Smooth muscle cell (in vitro differentiated cells): ENCODE measurements at regions not wholly inside any gene's neighbourhood (a gene's known extent, or its start where the extent isn't known, plus 50 kb on each side); places are given as distances from the start of the nearest gene placed in this dataset.

Experiments
- DNase-seq: peaks from one replicate; lab custom pipeline; 2025; ENCODE audit not compliant: unreplicated experiment; lab: John Stamatoyannopoulos, UW
- H2AFZ ChIP-seq: fragments of 200-600 bp; sonication (generic); 2 replicates; pipeline ENCODE4 v1.6.0; 2016; ENCODE audit warnings: antibody characterized with exemption, low read depth, mild to moderate bottlenecking
- H3F3A ChIP-seq: fragments of 200-600 bp; sonication (generic); 2 replicates; pipeline ENCODE4 v1.6.0; 2017; ENCODE audit warnings: antibody characterized with exemption, low read depth
- H3K27ac ChIP-seq: fragments of 200-600 bp; sonication (generic); 2 replicates; pipeline ENCODE4 v1.5.1; 2016; ENCODE audit warnings: low read depth, mild to moderate bottlenecking
- H3K27me3 ChIP-seq: fragments of 200-600 bp; sonication (generic); 2 replicates; pipeline ENCODE4 v1.6.1; 2016; ENCODE audit warnings: low read depth, mild to moderate bottlenecking
- H3K36me3 ChIP-seq: fragments of 200-600 bp; sonication (generic); 2 replicates; pipeline ENCODE4 v1.5.1; 2016; ENCODE audit warnings: low read depth
- H3K4me1 ChIP-seq: fragments of 200-600 bp; sonication (generic); 2 replicates; pipeline ENCODE4 v1.5.1; 2016; ENCODE audit warnings: low read depth
- H3K4me2 ChIP-seq: fragments of 200-600 bp; sonication (generic); 2 replicates; pipeline ENCODE4 v1.6.0; 2016; ENCODE audit warnings: mild to moderate bottlenecking
- H3K4me3 ChIP-seq: fragments of 200-600 bp; sonication (generic); 2 replicates; pipeline ENCODE4 v1.5.1; 2016; ENCODE audit warnings: mild to moderate bottlenecking
- H3K79me2 ChIP-seq: fragments of 200-600 bp; sonication (generic); 2 replicates; pipeline ENCODE4 v1.6.0; 2016; ENCODE audit warnings: low read depth, mild to moderate bottlenecking
- H3K9ac ChIP-seq: fragments of 200-600 bp; sonication (generic); 2 replicates; pipeline ENCODE4 v1.6.0; 2016; ENCODE audit warnings: low read depth
- H3K9me3 ChIP-seq: fragments of 200-600 bp; sonication (generic); replicated peaks from 2 replicates; pipeline ENCODE4 v1.5.1; 2016; ENCODE audit warnings: low read depth
- H4K20me1 ChIP-seq: fragments of 200-600 bp; sonication (generic); 2 replicates; pipeline ENCODE4 v1.6.0; 2016; ENCODE audit warnings: low read depth
- CTCF ChIP-seq: fragments of 200-600 bp; sonication (generic); IDR thresholded peaks from 2 replicates; pipeline ENCODE4 v1.5.1; 2017; ENCODE audit warnings: borderline replicate concordance, mild to moderate bottlenecking, antibody characterized with exemption; ENCODE audit not compliant: insufficient read depth, poor library complexity, severe bottlenecking
- WGBS: methylation state at CpG from one replicate; pipeline ENCODE4 v1.1.7; 2016; ENCODE audit warnings: low lambda C conversion rate; 5-methylcytosine and 5-hydroxymethylcytosine counted together

- no peaks in the 10 kb centered on the region for H3K27me3 ChIP-seq
- no peaks in the 10 kb centered on the region for H3K36me3 ChIP-seq
- no peak overlapping the region for H3K4me2 ChIP-seq
- no peak overlapping the region for H3K4me3 ChIP-seq
- no peak overlapping the region for H2AFZ ChIP-seq
- no peaks in the 10 kb centered on the region for H3K4me1 ChIP-seq
- no peaks in the 10 kb centered on the region for H3F3A ChIP-seq
- WGBS: 75% methylated on average over 8 of the region's 8 CpGs
- H3K9me3 ChIP-seq: no peaks in the 10 kb centered on the region
- DNase-seq: no peak
- H3K9ac ChIP-seq: no peak overlapping the region
- no peak for TF ChIP-seq CTCF
- H3K79me2 ChIP-seq: no peaks in the 10 kb centered on the region
- H4K20me1 ChIP-seq: no peaks in the 10 kb centered on the region
- no peak overlapping the region for H3K27ac ChIP-seq
Observed at GRCh38 chr6:126963077-126963809, 155.2 kb upstream of the RSPO3 start.

DNA sequence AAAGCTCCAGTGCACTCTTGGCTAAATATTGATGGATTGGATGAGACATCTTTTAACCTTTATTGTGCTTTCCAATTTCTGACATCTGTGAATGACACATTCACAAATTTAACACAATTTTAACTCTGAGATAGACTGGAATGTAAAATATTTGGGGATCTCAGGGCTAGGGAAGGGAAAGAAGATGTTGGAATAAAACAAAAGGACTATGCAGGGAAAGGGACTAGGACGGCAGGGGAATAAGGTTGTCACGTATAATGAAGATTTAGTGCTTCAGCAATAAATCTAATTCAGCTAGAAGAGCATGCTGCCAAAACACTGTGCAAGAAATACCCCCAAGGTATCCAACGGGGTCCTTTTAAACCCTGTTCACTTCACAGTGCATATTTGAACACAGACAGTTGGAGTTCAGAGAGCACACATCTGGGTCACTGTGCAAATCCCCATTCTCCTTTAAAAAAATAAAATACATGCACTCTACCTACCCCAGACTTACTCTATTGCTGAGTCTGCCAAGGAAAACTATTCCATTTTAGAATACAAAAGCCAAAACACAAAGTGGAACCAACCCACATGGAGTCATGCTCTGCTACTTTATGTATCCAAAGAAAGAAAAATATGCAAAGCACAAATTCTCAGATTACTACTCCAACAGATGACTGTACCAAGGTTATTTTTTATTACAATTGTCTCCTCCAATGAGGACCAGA is 151.0 kb upstream of the RSPO3 start:
- Histone ChIP-seq H3K27ac (no peak overlapping the region), H2AFZ (no peak overlapping the region), H3K27me3 (no peaks in the 10 kb centered on the region), H4K20me1 (no peaks in the 10 kb centered on the region), H3K4me2 (no peak overlapping the region), H3K79me2 (no peaks in the 10 kb centered on the region), H3K9me3 (no peaks in the 10 kb centered on the region), H3K4me3 (no peak overlapping the region), H3K36me3 (no peaks in the 10 kb centered on the region), H3K4me1 (no peaks in the 10 kb centered on the region), H3F3A (no peaks in the 10 kb centered on the region), H3K9ac (no peak overlapping the region)
- 75% methylated on average over 3 of the region's 3 CpGs for WGBS
- DNase-seq: no peak
- TF ChIP-seq CTCF: no peak

DNA sequence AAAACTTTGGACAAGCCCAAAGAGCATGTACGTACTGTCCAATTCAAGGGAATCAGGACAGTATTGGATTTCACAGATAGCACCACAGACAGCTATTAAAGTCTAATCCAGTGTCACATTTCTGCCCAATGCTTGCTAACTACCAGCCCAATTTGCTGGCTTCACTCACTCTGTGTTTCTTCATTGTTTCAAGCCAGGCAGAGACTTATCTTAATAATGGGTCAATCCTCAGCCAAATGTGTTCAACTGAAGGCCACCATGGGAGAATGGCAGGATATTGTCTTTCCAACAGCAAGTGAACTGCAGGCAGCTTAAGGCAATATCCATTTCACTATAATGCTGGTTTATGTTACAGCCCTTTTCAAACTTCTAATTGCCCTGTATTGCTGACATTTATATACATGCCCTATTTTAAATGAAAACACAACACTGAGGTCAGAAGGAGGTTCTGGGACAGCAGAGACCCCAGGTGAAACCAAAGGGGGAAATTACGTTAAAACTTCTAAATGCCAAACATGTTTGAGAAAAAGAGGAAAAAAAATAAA is 142.1 kb upstream of the RSPO3 start:
- no peak for TF ChIP-seq CTCF
- H3K4me3 ChIP-seq: no peak overlapping the region
- no peak overlapping the region for H3K4me2 ChIP-seq
- no peaks in the 10 kb centered on the region for H3K4me1 ChIP-seq
- H3K9ac ChIP-seq: no peak overlapping the region
- H3K36me3 ChIP-seq: no peaks in the 10 kb centered on the region
- H3K79me2 ChIP-seq: no peaks in the 10 kb centered on the region
- H3K27me3 ChIP-seq: no peaks in the 10 kb centered on the region
- no peak overlapping the region for H3K27ac ChIP-seq
- no peaks in the 10 kb centered on the region for H3F3A ChIP-seq
- DNase-seq: no peak
- 71% methylated on average over 2 of the region's 2 CpGs for WGBS
- no peak overlapping the region for H2AFZ ChIP-seq
- H4K20me1 ChIP-seq: no peaks in the 10 kb centered on the region
- peaks cover 4% of the 10 kb centered on the region for H3K9me3 ChIP-seq
